KOPT-K1 (cell line): ENCODE measurements at regions not wholly inside any gene's neighbourhood (a gene's known extent, or its start where the extent isn't known, plus 50 kb on each side); places are given as distances from the start of the nearest gene placed in this dataset.

Experiments
- H3K27ac ChIP-seq: fragments of 200-600 bp; sonication (generic); 2 replicates; pipeline ENCODE4 v1.5.1; 2016; ENCODE audit warnings: antibody characterized with exemption, mild to moderate bottlenecking, low read depth, low read length; ENCODE audit not compliant: poor library complexity, severe bottlenecking
- H3K36me3 ChIP-seq: fragments of 200-600 bp; sonication (generic); 2 replicates; pipeline ENCODE4 v1.5.1; 2017; ENCODE audit warnings: antibody characterized with exemption, mild to moderate bottlenecking, low read length, moderate library complexity; ENCODE audit not compliant: insufficient read depth
- H3K9me3 ChIP-seq: fragments of 200-600 bp; sonication (generic); 2 replicates; pipeline ENCODE4 v1.5.1; 2017; ENCODE audit warnings: antibody characterized with exemption, low read length, mild to moderate bottlenecking; ENCODE audit not compliant: insufficient read depth, poor library complexity, severe bottlenecking

- no peaks in the 10 kb centered on the region for H3K9me3 ChIP-seq
- no peak overlapping the region for H3K27ac ChIP-seq
- no peaks in the 10 kb centered on the region for H3K36me3 ChIP-seq
Measured at GRCh38 chr6:3939368-3939958, 90.3 kb downstream of the FAM50B start.

GRCh38 chr6:3939964-3940363 is 90.8 kb downstream of the FAM50B start:
- H3K36me3 ChIP-seq: no peaks in the 10 kb centered on the region
- H3K9me3 ChIP-seq: no peaks in the 10 kb centered on the region
- H3K27ac ChIP-seq: no peak overlapping the region

GRCh38 chr6:3940703-3941102 is 91.5 kb downstream of the FAM50B start:
- Histone ChIP-seq H3K9me3 (no peaks in the 10 kb centered on the region), H3K36me3 (no peaks in the 10 kb centered on the region), H3K27ac (no peak overlapping the region)

- Histone ChIP-seq H3K9me3 (no peaks in the 10 kb centered on the region), H3K27ac (no peak overlapping the region), H3K36me3 (no peaks in the 10 kb centered on the region)
Measured at GRCh38 chr6:3943331-3943765, 94.2 kb downstream of the FAM50B start.

- Histone ChIP-seq H3K27ac (no peak overlapping the region), H3K9me3 (no peaks in the 10 kb centered on the region), H3K36me3 (no peaks in the 10 kb centered on the region)
Measured at GRCh38 chr6:3944246-3944645, 95.1 kb downstream of the FAM50B start.

GRCh38 chr6:3946778-3947177 is 97.6 kb downstream of the FAM50B start:
- no peak overlapping the region for H3K27ac ChIP-seq
- H3K36me3 ChIP-seq: no peaks in the 10 kb centered on the region
- H3K9me3 ChIP-seq: peaks cover 7% of the 10 kb centered on the region

- no peaks in the 10 kb centered on the region for H3K36me3 ChIP-seq
- peaks cover 7% of the 10 kb centered on the region for H3K9me3 ChIP-seq
- no peak overlapping the region for H3K27ac ChIP-seq
Measured at GRCh38 chr6:3948866-3949265, 99.7 kb downstream of the FAM50B start.

GRCh38 chr6:3949521-3949920 is 100.3 kb downstream of the FAM50B start:
- Histone ChIP-seq H3K9me3 (peaks cover 7% of the 10 kb centered on the region), H3K36me3 (no peaks in the 10 kb centered on the region), H3K27ac (no peak overlapping the region)

GRCh38 chr6:3956054-3956453 is 106.9 kb downstream of the FAM50B start:
- H3K36me3 ChIP-seq: no peaks in the 10 kb centered on the region
- no peak overlapping the region for H3K27ac ChIP-seq
- H3K9me3 ChIP-seq: peaks cover 11% of the 10 kb centered on the region

GRCh38 chr6:3957321-3957720 is 108.1 kb downstream of the FAM50B start:
- no peaks in the 10 kb centered on the region for H3K36me3 ChIP-seq
- no peak overlapping the region for H3K27ac ChIP-seq

GRCh38 chr6:3958255-3958654 is 109.1 kb downstream of the FAM50B start:
- Histone ChIP-seq H3K9me3 (peaks cover 7% of the 10 kb centered on the region), H3K27ac (no peak overlapping the region)

More at GRCh38 chr6:3957321-3957720, 108.1 kb downstream of the FAM50B start:
- peaks cover 7% of the 10 kb centered on the region for H3K9me3 ChIP-seq

GRCh38 chr6:3959385-3959784 is 110.2 kb downstream of the FAM50B start:
- no peaks in the 10 kb centered on the region for H3K36me3 ChIP-seq
- H3K27ac ChIP-seq: no peak overlapping the region
- peaks cover 7% of the 10 kb centered on the region for H3K9me3 ChIP-seq

More at GRCh38 chr6:3958255-3958654, 109.1 kb downstream of the FAM50B start:
- H3K36me3 ChIP-seq: no peaks in the 10 kb centered on the region

GRCh38 chr6:3960754-3961361 is 111.7 kb downstream of the FAM50B start:
- Histone ChIP-seq H3K9me3 (peaks cover 7% of the 10 kb centered on the region), H3K27ac (no peak overlapping the region), H3K36me3 (no peaks in the 10 kb centered on the region)

- H3K9me3 ChIP-seq: peaks cover 7% of the 10 kb centered on the region
- no peaks in the 10 kb centered on the region for H3K36me3 ChIP-seq
- H3K27ac ChIP-seq: no peak overlapping the region
Measured at GRCh38 chr6:3961581-3962215, 112.5 kb downstream of the FAM50B start.

- H3K9me3 ChIP-seq: peaks cover 3% of the 10 kb centered on the region
- H3K36me3 ChIP-seq: no peaks in the 10 kb centered on the region
- H3K27ac ChIP-seq: no peak overlapping the region
Measured at GRCh38 chr6:3962291-3963280, 113.4 kb downstream of the FAM50B start.
